HG02852 (cell line): ENCODE measurements at regions not wholly inside any gene's neighbourhood (a gene's known extent, or its start where the extent isn't known, plus 50 kb on each side); places are given as distances from the start of the nearest gene placed in this dataset.

Source experiments
- ATAC-seq: cut with Tn5 transposase; IDR thresholded peaks from one replicate; pipeline ENCODE4 v1.9.1; 2021; ENCODE audit warnings: mild to moderate bottlenecking, moderate library complexity; ENCODE audit not compliant: unreplicated experiment

GRCh38 chr13:30844548-30845296 is 61.3 kb upstream of the MEDAG start:
- ATAC-seq = no peak

GRCh38 chr13:30845297-30846214 is 60.5 kb upstream of the MEDAG start:
- ATAC-seq = no peak

- no peak for ATAC-seq
Observed at GRCh38 chr13:30846311-30846710, 59.8 kb upstream of the MEDAG start.

GRCh38 chr13:30846866-30847265 is 59.2 kb upstream of the MEDAG start:
- no peak for ATAC-seq

- ATAC-seq = no peak
Observed at GRCh38 chr13:30847650-30848307, 58.3 kb upstream of the MEDAG start.

GRCh38 chr13:30848332-30849027 is 57.6 kb upstream of the MEDAG start:
- no peak for ATAC-seq

GRCh38 chr13:30849611-30850010 is 56.5 kb upstream of the MEDAG start:
- ATAC-seq = no peak

- no peak for ATAC-seq
Observed at GRCh38 chr13:30850204-30850866, 55.7 kb upstream of the MEDAG start.

- no peak for ATAC-seq
Observed at GRCh38 chr13:30850867-30851211, 55.2 kb upstream of the MEDAG start.

- peak; percentile 94 for ATAC-seq
Observed at GRCh38 chr13:30851697-30852096, 54.4 kb upstream of the MEDAG start.

- ATAC-seq = no peak
Observed at GRCh38 chr13:30855569-30855968, 50.5 kb upstream of the MEDAG start.

GRCh38 chr13:30856005-30856790 is 49.9 kb upstream of the MEDAG start:
- no peak for ATAC-seq
